HCT116 (cell line): ENCODE measurements at regions not wholly inside any gene's neighbourhood (a gene's known extent, or its start where the extent isn't known, plus 50 kb on each side); places are given as distances from the start of the nearest gene placed in this dataset.

Experiments used
- ATAC-seq: fragments of 200-7000 bp; cut with Tn5 transposase; 2 replicates; pipeline ENCODE4 v1.9.1; 2020; ENCODE audit warnings: mild to moderate bottlenecking, moderate library complexity
- BruUV-seq: library from RNA; stranded (reverse); fragments of 400-500 nt; replicated peaks from 2 replicates; lab custom pipeline; 2021; lab: Mats Ljungman, UMichigan
- CTCF ChIA-PET: fragments of 300-600 bp; sonication (Branson Sonifier 250); formaldehyde crosslinking; loops from one replicate; lab custom pipeline; 2021; ENCODE audit warnings: antibody characterized with exemption; lab: Charles Lee
- POLR2A ChIA-PET: fragments of 300-600, 350-600 bp; sonication (Branson Sonifier 250); formaldehyde crosslinking; loops from one replicate; lab custom pipeline; 2021; ENCODE audit warnings: antibody characterized with exemption; lab: Charles Lee
- RAD21 ChIA-PET, 2 experiments: fragments of 300-600 bp; sonication (Branson Sonifier 250); formaldehyde crosslinking; loops; one replicate each; lab custom pipeline; 2023; ENCODE audit warnings: low total read pairs in 2 of 2; ENCODE audit not compliant: uncharacterized antibody in 2 of 2, unreplicated experiment in 2 of 2, low non-redundant PET in 1 of 2; lab: Charles Lee
- DNase-seq: peaks from one replicate; pipeline ENCODE4 v3.0.0-alpha.2; 2010; ENCODE audit warnings: low read depth, low spot score
- H2AFZ ChIP-seq: fragments of 200-600 bp; shearing (Covaris generic), sonication (generic); 2 replicates; pipeline ENCODE4 v1.6.1; 2017; ENCODE audit warnings: low read depth, mixed run types, mixed read lengths, antibody characterized with exemption, low read length; ENCODE audit not compliant: poor library complexity, severe bottlenecking
- H3K27ac ChIP-seq: 2 replicates; pipeline ENCODE4 v1.5.1; 2012; ENCODE audit warnings: low read depth, low read length
- H3K27me3 ChIP-seq: fragments of 200-600 bp; sonication (generic); 2 replicates; pipeline ENCODE4 v1.6.1; 2016; ENCODE audit warnings: mixed run types, low read length, mixed read lengths; ENCODE audit not compliant: insufficient read depth
- H3K36me3 ChIP-seq, 2 experiments: fragments of 200-500 bp in 1 of 2; fragments of 200-600 bp in 1 of 2; sonication (Bioruptor generic) in 1 of 2; sonication (generic) in 1 of 2; 2 replicates each; pipeline versions ENCODE4 v1.5.1 to v1.6.1; 2014 to 2016; ENCODE audit warnings: low read length in 2 of 2, inconsistent platforms in 1 of 2, mixed read lengths in 1 of 2, mixed run types in 1 of 2; ENCODE audit not compliant: insufficient read depth in 2 of 2, control insufficient read depth in 1 of 2
- H3K4me1 ChIP-seq, 2 experiments: fragments of 200-600 bp in 1 of 2; sonication (generic) in 1 of 2; 2 replicates each; pipeline versions ENCODE4 v1.5.1 to v1.6.1; 2012 to 2017; ENCODE audit warnings: low read length in 2 of 2, inconsistent platforms in 1 of 2, mild to moderate bottlenecking in 1 of 2, mixed read lengths in 1 of 2, mixed run types in 1 of 2, moderate library complexity in 1 of 2; ENCODE audit not compliant: insufficient read depth in 2 of 2, control insufficient read depth in 1 of 2
- H3K4me2 ChIP-seq: fragments of 200-600 bp; sonication (generic); 2 replicates; pipeline ENCODE4 v1.6.1; 2017; ENCODE audit warnings: mixed run types, low read length, mixed read lengths
- H3K4me3 ChIP-seq, 2 experiments: fragments of 200-600 bp in 1 of 2; sonication (generic) in 1 of 2; replicated peaks in 1 of 2; 2 replicates each; pipeline ENCODE4 v1.5.1; 2011 to 2016; ENCODE audit warnings: low read length in 2 of 2, control low read depth in 1 of 2, low read depth in 1 of 2, mild to moderate bottlenecking in 1 of 2, mixed read lengths in 1 of 2, mixed run types in 1 of 2
- H3K79me2 ChIP-seq: fragments of 200-600 bp; sonication (generic); 2 replicates; pipeline ENCODE4 v1.6.1; 2017; ENCODE audit warnings: mild to moderate bottlenecking, mixed run types, low read length, moderate library complexity, mixed read lengths; ENCODE audit not compliant: insufficient read depth
- H3K9ac ChIP-seq: fragments of 200-600 bp; sonication (generic); 2 replicates; pipeline ENCODE4 v1.6.1; 2016; ENCODE audit warnings: low read length, mixed read lengths
- H3K9me2 ChIP-seq: fragments of 200-600 bp; sonication (generic), shearing (Covaris generic); 2 replicates; pipeline ENCODE4 v1.6.1; 2017; ENCODE audit warnings: mixed run types, mild to moderate bottlenecking, moderate library complexity; ENCODE audit not compliant: insufficient read depth
- H3K9me3 ChIP-seq, 2 experiments: fragments of 200-500 bp in 1 of 2; fragments of 200-600 bp in 1 of 2; sonication (Bioruptor generic) in 1 of 2; sonication (generic) in 1 of 2; 2 replicates each; pipeline ENCODE4 v1.6.1; 2014 to 2017; ENCODE audit warnings: low read length in 2 of 2, mixed read lengths in 2 of 2, inconsistent platforms in 1 of 2, low read depth in 1 of 2, mild to moderate bottlenecking in 1 of 2, mixed run types in 1 of 2, moderate library complexity in 1 of 2; ENCODE audit not compliant: control insufficient read depth in 1 of 2, insufficient read depth in 1 of 2
- H4K20me1 ChIP-seq: fragments of 200-600 bp; sonication (generic), shearing (Covaris generic); 2 replicates; pipeline ENCODE4 v1.6.1; 2017; ENCODE audit warnings: mixed run types, mild to moderate bottlenecking, moderate library complexity; ENCODE audit not compliant: insufficient read depth
- CBX3 ChIP-seq: IDR thresholded peaks from 2 replicates; pipeline ENCODE4 v1.6.1; 2012; ENCODE audit warnings: low read depth
- ELF1 ChIP-seq: IDR thresholded peaks from 2 replicates; pipeline ENCODE4 v1.6.1; 2012; ENCODE audit warnings: low read depth, borderline replicate concordance
- EZH2 ChIP-seq: fragments of 200-600 bp; sonication (generic); IDR thresholded peaks from 2 replicates; pipeline ENCODE4 v1.6.1; 2017; ENCODE audit warnings: antibody characterized with exemption, mixed run types
- EZH2phosphoT487 ChIP-seq: fragments of 200-600 bp; IDR thresholded peaks from 2 replicates; pipeline ENCODE4 v1.6.1; 2018; ENCODE audit warnings: antibody characterized with exemption, borderline replicate concordance
- FOSL1 ChIP-seq: IDR thresholded peaks from 2 replicates; pipeline ENCODE4 v1.6.1; 2012; ENCODE audit warnings: low read depth
- JUND ChIP-seq: IDR thresholded peaks from 2 replicates; pipeline ENCODE4 v1.6.1; 2012
- POLR2A ChIP-seq: IDR thresholded peaks from 2 replicates; pipeline ENCODE4 v1.7.0; 2011; ENCODE audit warnings: borderline replicate concordance; ENCODE audit not compliant: insufficient read depth, insufficient read length; ENCODE audit errors: extremely low read depth
- POLR2AphosphoS5 ChIP-seq: IDR thresholded peaks from 2 replicates; pipeline ENCODE4 v1.6.1; 2011; ENCODE audit warnings: mild to moderate bottlenecking, low read depth, low read length, moderate library complexity
- SIN3A ChIP-seq: IDR thresholded peaks from 2 replicates; pipeline ENCODE4 v1.6.1; 2012; ENCODE audit warnings: low read depth
- SRF ChIP-seq: IDR thresholded peaks from 2 replicates; pipeline ENCODE4 v1.6.1; 2012; ENCODE audit warnings: low read depth
- TCF7L2 ChIP-seq: IDR thresholded peaks from 2 replicates; pipeline ENCODE4 v1.7.0; 2011; ENCODE audit warnings: borderline replicate concordance, inconsistent platforms; ENCODE audit not compliant: insufficient read depth, insufficient read length; ENCODE audit errors: extremely low read depth
- ZNF274 ChIP-seq: fragments of 200-500 bp; sonication (Bioruptor generic); IDR thresholded peaks from 2 replicates; pipeline ENCODE4 v1.6.1; 2014; ENCODE audit warnings: mild to moderate bottlenecking, low read depth, low read length, inconsistent platforms
- intact Hi-C: fragments of 100-400 bp; cut with micrococcal nuclease; formaldehyde crosslinking; loops from 2 replicates; pipeline ENCODE4 v1.10.0; 2022
- TF ChIP-seq, protein P1 (sequence below): IDR thresholded peaks from 2 replicates; pipeline ENCODE4 v1.6.1; 2012
- TF ChIP-seq, protein P2 (sequence below): IDR thresholded peaks from 2 replicates; pipeline ENCODE4 v1.6.1; 2011; ENCODE audit warnings: mild to moderate bottlenecking, low read length, moderate library complexity; ENCODE audit not compliant: insufficient replicate concordance; ENCODE audit errors: extremely low read depth
- TF ChIP-seq, protein P3 (sequence below), 3 experiments: fragments of 200-600 bp in 1 of 3; sonication (generic) in 1 of 3; IDR thresholded peaks in 2 of 3; conservative IDR thresholded peaks in 1 of 3; 2 replicates each; pipeline ENCODE4 v1.5.1; 2012 to 2017; ENCODE audit warnings: low read depth in 2 of 3, low read length in 2 of 3, antibody characterized with exemption in 1 of 3, borderline replicate concordance in 1 of 3, control low read depth in 1 of 3, mild to moderate bottlenecking in 1 of 3, mixed read lengths in 1 of 3, mixed run types in 1 of 3, moderate library complexity in 1 of 3; ENCODE audit not compliant: insufficient read depth in 1 of 3
- TF ChIP-seq, protein P4 (sequence below): IDR thresholded peaks from 2 replicates; pipeline ENCODE4 v1.6.1; 2012; ENCODE audit warnings: low read depth

DNA sequence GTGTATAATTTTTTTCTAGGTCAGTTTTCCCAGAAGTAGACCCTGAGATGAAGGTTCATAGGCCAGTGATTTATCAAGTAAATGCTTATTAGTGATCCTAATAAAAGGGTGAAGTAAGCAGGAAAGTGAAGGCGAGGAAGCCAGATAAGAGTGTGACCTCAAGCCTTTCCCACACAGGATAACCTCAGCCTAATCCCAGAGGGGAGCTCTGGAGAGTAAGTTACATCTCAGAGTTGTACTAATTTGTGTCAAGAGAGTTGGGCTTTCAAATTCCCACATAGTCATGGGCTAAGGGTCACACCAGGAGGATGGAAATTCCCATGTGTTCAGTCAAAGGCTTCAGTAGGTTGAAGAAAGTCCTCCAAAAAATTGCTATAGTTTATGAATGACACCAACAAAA, 191.4 kb downstream of the ADGRA3 start:
- H3K9me3 ChIP-seq, result no peaks in the 10 kb centered on the region
- H2AFZ ChIP-seq, result no peak overlapping the region
- H3K36me3 ChIP-seq, result no peaks in the 10 kb centered on the region
- H3K4me3 ChIP-seq, result no peak overlapping the region
- H4K20me1 ChIP-seq, result no peaks in the 10 kb centered on the region
- ChIA-PET RAD21 (no interaction called here), POLR2A (no interaction called here), CTCF (no interaction called here)
- intact Hi-C loops, result no loop called here
- BruUV-seq, result no TSS peak
- H3K4me1 ChIP-seq, result no peaks in the 10 kb centered on the region
- no peaks in the 10 kb centered on the region for H3K79me2 ChIP-seq
- H3K9me2 ChIP-seq, result no peaks in the 10 kb centered on the region
- no peaks in the 10 kb centered on the region for H3K27me3 ChIP-seq
- TF ChIP-seq ELF1, result no peak
- TF ChIP-seq, protein P1, sequence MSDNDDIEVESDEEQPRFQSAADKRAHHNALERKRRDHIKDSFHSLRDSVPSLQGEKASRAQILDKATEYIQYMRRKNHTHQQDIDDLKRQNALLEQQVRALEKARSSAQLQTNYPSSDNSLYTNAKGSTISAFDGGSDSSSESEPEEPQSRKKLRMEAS, result no peak
- no peak for TF ChIP-seq FOSL1
- TF ChIP-seq, protein P2, sequence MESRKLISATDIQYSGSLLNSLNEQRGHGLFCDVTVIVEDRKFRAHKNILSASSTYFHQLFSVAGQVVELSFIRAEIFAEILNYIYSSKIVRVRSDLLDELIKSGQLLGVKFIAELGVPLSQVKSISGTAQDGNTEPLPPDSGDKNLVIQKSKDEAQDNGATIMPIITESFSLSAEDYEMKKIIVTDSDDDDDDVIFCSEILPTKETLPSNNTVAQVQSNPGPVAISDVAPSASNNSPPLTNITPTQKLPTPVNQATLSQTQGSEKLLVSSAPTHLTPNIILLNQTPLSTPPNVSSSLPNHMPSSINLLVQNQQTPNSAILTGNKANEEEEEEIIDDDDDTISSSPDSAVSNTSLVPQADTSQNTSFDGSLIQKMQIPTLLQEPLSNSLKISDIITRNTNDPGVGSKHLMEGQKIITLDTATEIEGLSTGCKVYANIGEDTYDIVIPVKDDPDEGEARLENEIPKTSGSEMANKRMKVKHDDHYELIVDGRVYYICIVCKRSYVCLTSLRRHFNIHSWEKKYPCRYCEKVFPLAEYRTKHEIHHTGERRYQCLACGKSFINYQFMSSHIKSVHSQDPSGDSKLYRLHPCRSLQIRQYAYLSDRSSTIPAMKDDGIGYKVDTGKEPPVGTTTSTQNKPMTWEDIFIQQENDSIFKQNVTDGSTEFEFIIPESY, result no peak
- TF ChIP-seq JUND, result no peak
- no peak for TF ChIP-seq TCF7L2
- no peak for TF ChIP-seq CBX3
- no peak for TF ChIP-seq SIN3A
- no peak for TF ChIP-seq POLR2A
- no peak for TF ChIP-seq POLR2AphosphoS5
- TF ChIP-seq, protein P3, sequence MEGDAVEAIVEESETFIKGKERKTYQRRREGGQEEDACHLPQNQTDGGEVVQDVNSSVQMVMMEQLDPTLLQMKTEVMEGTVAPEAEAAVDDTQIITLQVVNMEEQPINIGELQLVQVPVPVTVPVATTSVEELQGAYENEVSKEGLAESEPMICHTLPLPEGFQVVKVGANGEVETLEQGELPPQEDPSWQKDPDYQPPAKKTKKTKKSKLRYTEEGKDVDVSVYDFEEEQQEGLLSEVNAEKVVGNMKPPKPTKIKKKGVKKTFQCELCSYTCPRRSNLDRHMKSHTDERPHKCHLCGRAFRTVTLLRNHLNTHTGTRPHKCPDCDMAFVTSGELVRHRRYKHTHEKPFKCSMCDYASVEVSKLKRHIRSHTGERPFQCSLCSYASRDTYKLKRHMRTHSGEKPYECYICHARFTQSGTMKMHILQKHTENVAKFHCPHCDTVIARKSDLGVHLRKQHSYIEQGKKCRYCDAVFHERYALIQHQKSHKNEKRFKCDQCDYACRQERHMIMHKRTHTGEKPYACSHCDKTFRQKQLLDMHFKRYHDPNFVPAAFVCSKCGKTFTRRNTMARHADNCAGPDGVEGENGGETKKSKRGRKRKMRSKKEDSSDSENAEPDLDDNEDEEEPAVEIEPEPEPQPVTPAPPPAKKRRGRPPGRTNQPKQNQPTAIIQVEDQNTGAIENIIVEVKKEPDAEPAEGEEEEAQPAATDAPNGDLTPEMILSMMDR (IDR thresholded peaks at IDR 0.05 in 2 of 3, conservative IDR thresholded peaks at IDR 0.05 in 1 of 3; ENCODE audit: borderline replicate concordance in 1 of 3, insufficient read depth in 1 of 3, low read depth in 2 of 3, low read length in 2 of 3), result no peak
- TF ChIP-seq EZH2, result no peak
- TF ChIP-seq ZNF274, result no peak
- TF ChIP-seq, protein P4, sequence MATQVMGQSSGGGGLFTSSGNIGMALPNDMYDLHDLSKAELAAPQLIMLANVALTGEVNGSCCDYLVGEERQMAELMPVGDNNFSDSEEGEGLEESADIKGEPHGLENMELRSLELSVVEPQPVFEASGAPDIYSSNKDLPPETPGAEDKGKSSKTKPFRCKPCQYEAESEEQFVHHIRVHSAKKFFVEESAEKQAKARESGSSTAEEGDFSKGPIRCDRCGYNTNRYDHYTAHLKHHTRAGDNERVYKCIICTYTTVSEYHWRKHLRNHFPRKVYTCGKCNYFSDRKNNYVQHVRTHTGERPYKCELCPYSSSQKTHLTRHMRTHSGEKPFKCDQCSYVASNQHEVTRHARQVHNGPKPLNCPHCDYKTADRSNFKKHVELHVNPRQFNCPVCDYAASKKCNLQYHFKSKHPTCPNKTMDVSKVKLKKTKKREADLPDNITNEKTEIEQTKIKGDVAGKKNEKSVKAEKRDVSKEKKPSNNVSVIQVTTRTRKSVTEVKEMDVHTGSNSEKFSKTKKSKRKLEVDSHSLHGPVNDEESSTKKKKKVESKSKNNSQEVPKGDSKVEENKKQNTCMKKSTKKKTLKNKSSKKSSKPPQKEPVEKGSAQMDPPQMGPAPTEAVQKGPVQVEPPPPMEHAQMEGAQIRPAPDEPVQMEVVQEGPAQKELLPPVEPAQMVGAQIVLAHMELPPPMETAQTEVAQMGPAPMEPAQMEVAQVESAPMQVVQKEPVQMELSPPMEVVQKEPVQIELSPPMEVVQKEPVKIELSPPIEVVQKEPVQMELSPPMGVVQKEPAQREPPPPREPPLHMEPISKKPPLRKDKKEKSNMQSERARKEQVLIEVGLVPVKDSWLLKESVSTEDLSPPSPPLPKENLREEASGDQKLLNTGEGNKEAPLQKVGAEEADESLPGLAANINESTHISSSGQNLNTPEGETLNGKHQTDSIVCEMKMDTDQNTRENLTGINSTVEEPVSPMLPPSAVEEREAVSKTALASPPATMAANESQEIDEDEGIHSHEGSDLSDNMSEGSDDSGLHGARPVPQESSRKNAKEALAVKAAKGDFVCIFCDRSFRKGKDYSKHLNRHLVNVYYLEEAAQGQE, result no peak
- no peak for TF ChIP-seq SRF
- TF ChIP-seq EZH2phosphoT487, result no peak
- DNase-seq (no peak), ATAC-seq (no peak)
- no peak overlapping the region for H3K27ac ChIP-seq
- H3K9ac ChIP-seq, result no peak overlapping the region
- no peak overlapping the region for H3K4me2 ChIP-seq
